Right renal cortex interstitium (tissue), 3 donors: ENCODE measurements at regions not wholly inside any gene's neighbourhood (a gene's known extent, or its start where the extent isn't known, plus 50 kb on each side); places are given as distances from the start of the nearest gene placed in this dataset.

Experiments used
- DNase-seq, 3 donors: peaks; one replicate each; pipeline ENCODE4 v3.0.0-alpha.2; 2013; ENCODE audit warnings: low read depth in 3 of 3, low spot score in 2 of 3

GRCh38 chr7:110322796-110323195, 768.1 kb upstream of the LRRN3 start:
- no peak for DNase-seq

GRCh38 chr7:110326966-110327365, 764.0 kb upstream of the LRRN3 start:
- no peak for DNase-seq

- DNase-seq: no peak
Measured at GRCh38 chr7:110336423-110336822, 754.5 kb upstream of the LRRN3 start.

GRCh38 chr7:110337646-110338045, 753.3 kb upstream of the LRRN3 start:
- DNase-seq: no peak

GRCh38 chr7:110347081-110347480, 743.8 kb upstream of the LRRN3 start:
- DNase-seq: no peak

GRCh38 chr7:110356438-110356837, 734.5 kb upstream of the LRRN3 start:
- no peak for DNase-seq

- no peak for DNase-seq
Measured at GRCh38 chr7:110358028-110358427, 732.9 kb upstream of the LRRN3 start.

GRCh38 chr7:110371709-110372108, 719.2 kb upstream of the LRRN3 start:
- no peak for DNase-seq

- DNase-seq: no peak
Measured at GRCh38 chr7:110372685-110373084, 718.2 kb upstream of the LRRN3 start.

GRCh38 chr7:110373416-110373815, 717.5 kb upstream of the LRRN3 start:
- DNase-seq: peak in 1 of 3 donors; percentile 50

GRCh38 chr7:110373859-110374258, 717.1 kb upstream of the LRRN3 start:
- no peak for DNase-seq

GRCh38 chr7:110375068-110375467, 715.9 kb upstream of the LRRN3 start:
- no peak for DNase-seq

GRCh38 chr7:110382736-110383135, 708.2 kb upstream of the LRRN3 start:
- no peak for DNase-seq

GRCh38 chr7:110386006-110386405, 704.9 kb upstream of the LRRN3 start:
- no peak for DNase-seq

- DNase-seq: no peak
Measured at GRCh38 chr7:110386913-110387312, 704.0 kb upstream of the LRRN3 start.

- no peak for DNase-seq
Measured at GRCh38 chr7:110387689-110388088, 703.2 kb upstream of the LRRN3 start.

GRCh38 chr7:110388457-110388856, 702.5 kb upstream of the LRRN3 start:
- no peak for DNase-seq

GRCh38 chr7:110396021-110396420, 694.9 kb upstream of the LRRN3 start:
- DNase-seq: no peak

- DNase-seq: no peak
Measured at GRCh38 chr7:110397927-110398660, 692.8 kb upstream of the LRRN3 start.

GRCh38 chr7:110399421-110399820, 691.5 kb upstream of the LRRN3 start:
- no peak for DNase-seq

GRCh38 chr7:110400411-110400810, 690.5 kb upstream of the LRRN3 start:
- no peak for DNase-seq

- DNase-seq: no peak
Measured at GRCh38 chr7:110407242-110407641, 683.7 kb upstream of the LRRN3 start.

- DNase-seq: no peak
Measured at GRCh38 chr7:110407706-110408105, 683.2 kb upstream of the LRRN3 start.
